ENCODE measurements at regions not wholly inside any gene's neighbourhood (a gene's known extent, or its start where the extent isn't known, plus 50 kb on each side); places are given as distances from the start of the nearest gene placed in this dataset.

DNA sequence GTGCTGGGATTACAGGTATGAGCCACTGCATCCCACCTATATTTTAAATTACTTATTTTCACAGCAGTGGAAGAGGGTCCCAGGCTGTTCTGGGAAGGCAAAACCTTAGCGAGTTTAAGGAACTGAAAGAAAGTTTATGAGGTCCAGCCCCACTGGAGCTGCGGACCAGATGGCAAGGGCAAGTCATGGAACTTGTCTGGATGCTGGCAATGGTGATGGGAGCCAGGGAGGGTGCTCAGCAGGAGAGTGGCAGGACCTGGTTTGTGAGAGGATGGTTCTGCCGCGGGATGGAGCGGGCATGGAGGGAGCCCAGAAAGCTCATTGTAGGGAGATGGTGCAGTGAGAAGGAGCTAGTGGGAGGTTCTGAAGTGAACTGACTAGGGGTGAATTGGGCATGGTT, 50.6 kb upstream of the SLC45A1 start:
- in situ Hi-C loops (cut with HindIII; ENCODE audit: low sequenced_read_pairs) = no loop called here

DNA sequence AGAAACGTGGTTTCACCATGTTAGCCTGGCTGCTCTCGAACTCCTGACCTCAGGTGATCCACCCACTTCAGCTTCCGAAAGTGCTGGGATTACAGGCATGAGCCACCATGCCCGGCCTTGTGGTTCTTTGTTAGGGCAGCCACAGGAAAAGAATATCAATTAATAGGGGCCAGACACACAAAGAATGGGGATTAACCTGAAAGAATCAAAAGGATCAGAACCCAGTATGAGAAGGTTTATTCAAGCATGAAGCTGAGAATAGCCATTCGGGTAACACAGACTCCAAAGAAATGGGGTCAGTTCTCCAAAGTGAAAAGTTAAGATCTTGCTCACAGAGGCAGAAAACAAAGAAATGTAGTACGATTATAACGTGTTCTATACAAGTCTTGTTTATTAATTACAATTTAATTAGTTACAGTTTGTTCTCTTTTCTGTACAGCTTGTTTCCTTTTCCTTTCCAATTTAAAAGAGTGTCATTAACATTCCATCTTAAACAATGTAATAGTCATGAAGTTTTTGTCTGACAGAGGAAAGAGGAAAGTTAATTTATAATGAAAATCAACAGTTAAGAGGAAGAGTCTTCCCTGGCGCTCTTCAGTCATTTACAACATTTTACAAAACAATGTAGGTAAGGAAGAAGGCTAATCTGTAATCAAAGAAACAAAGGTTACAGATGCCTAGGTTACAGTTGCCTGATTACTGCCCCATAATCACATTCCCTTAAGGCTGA, 51.3 kb upstream of the SLC45A1 start:
- in situ Hi-C loops (cut with HindIII; ENCODE audit: low sequenced_read_pairs) = no loop called here

DNA sequence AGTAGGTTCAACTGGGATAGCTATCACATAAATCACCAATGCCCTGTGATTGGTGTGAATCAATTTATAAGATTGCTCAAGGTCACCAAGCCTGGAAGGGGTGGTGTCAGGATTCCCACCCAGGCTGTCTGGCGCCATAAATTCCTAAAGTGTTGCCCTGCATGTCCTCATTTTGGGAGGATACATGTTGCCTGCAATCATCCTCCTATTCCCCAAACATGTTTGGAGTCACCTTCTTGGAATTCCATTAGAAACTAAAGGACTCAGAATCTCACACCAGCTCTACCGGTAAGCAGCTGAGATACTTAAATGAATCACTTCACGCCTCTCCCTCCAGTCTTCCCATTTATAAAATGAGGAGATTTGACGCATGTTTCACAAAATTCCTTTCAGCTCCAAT, 54.1 kb upstream of the SLC45A1 start:
- in situ Hi-C loops (cut with HindIII; ENCODE audit: low sequenced_read_pairs) = no loop called here

DNA sequence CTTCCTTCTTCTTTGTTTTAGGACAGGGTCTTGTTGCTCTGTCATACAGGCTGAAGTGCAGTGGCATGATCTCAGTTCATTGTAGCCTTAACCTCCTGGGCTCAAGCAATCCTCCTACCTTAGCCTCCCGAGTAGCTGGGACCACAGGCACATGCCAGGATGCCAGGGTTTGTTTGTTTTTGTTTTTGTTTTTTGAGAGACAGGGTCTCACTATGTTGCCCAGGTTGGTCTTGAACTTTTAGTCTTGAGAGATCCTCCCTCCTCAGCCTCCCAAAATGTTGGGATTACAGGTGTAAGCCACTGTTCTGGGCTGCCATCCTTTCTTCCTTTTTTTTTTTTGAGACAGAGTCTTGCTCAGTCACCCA, 56.5 kb upstream of the SLC45A1 start:
- in situ Hi-C loops (cut with HindIII; ENCODE audit: low sequenced_read_pairs) = no loop called here

DNA sequence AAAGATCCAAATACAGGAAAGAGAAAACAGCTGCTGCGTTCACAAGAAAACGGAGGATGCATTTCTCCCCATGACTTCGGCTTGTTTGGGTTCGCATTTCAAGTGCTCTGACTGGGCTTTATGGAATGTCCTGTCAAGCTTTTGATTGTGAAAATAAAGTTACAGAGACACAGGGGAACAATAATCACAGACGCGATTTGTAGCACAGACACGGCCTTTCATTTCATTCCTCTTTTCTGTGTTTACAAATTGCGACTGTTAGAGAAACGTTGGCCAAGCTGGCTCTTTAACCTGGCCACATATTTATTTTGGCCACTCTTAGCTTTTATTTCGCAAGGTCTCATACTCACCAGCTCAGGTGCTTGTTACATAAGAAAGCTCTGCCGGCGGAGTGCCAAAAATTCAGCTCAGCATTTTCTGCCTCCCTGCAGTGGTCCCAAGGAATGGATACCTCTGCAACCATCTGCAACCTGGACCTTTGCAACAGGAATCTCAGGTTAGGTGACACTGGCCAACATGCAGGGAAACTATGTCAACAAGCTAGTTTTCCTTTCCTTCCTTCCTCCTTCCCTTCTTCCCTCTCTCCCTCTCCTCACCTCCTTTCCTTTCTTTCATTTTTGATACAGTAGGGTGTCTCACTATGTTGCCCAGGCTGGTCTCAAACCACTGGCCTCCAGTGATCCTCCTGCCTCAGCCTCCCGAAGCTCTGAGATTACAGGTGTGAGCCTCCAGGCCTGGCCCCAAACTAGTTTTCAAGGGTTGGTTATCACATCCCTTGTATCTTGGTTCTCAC, 58.2 kb upstream of the SLC45A1 start:
- in situ Hi-C loops (cut with HindIII; ENCODE audit: low sequenced_read_pairs) = no loop called here

DNA sequence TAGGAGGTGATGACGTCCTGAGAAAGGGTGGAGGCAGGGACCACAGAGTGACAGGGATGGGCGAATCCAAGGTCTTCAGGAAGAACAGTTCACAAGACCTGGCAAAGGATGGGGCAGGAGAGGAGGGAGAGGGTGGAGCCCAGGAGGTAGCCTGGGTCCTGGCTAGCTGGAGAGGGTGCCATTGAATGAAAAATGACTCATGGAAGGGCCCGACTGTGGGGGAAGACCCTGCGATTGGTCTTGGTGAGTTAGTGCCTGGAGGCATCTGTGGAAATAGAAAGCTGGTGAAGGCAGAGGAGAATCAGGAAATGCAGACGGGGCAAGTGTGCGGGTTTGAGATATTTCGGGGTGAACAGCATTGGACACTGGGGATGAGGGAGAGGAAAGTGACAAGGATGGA, 60.3 kb upstream of the SLC45A1 start:
- in situ Hi-C loops (cut with HindIII; ENCODE audit: low sequenced_read_pairs) = no loop called here

DNA sequence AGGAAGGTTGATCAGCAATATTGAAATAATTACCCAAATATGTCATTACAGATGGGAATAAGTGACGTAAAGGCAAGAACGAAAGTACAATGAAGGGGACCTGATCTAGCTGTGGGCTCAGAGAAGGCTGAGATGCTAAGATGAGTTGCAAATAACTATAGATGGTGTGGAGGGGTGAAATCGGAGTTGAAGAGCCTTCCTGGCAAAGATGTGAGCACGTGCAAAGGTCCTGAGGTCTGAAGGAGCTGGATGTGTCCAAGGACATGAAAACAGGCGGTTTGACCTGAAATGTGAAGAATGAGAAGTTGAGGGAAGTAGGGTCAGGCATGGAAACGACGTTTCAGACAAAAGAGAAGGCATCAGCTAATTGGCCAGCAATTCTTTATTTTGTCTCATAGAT, 61.6 kb upstream of the SLC45A1 start:
- in situ Hi-C loops (cut with HindIII; ENCODE audit: low sequenced_read_pairs) = no loop called here

DNA sequence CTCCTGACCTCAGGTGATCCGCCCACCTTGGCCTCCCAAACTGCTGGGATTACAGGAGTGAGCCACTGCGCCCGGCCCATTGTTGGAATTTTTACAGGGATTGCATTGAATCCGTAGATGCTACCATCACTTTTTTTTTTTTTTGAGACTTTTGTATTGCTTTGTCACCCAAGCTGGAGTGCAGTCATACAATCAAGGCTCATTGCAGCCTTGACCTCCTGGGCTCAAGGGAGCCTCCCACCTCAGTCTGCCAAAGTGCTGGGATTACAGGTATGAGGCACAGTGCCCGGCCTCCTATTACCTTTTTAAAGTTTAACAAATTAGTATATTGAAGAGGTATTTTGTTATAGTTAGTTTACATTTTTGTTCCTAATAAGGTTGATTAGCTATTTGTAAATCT, 62.2 kb upstream of the SLC45A1 start:
- in situ Hi-C loops (cut with HindIII; ENCODE audit: low sequenced_read_pairs) = no loop called here

DNA sequence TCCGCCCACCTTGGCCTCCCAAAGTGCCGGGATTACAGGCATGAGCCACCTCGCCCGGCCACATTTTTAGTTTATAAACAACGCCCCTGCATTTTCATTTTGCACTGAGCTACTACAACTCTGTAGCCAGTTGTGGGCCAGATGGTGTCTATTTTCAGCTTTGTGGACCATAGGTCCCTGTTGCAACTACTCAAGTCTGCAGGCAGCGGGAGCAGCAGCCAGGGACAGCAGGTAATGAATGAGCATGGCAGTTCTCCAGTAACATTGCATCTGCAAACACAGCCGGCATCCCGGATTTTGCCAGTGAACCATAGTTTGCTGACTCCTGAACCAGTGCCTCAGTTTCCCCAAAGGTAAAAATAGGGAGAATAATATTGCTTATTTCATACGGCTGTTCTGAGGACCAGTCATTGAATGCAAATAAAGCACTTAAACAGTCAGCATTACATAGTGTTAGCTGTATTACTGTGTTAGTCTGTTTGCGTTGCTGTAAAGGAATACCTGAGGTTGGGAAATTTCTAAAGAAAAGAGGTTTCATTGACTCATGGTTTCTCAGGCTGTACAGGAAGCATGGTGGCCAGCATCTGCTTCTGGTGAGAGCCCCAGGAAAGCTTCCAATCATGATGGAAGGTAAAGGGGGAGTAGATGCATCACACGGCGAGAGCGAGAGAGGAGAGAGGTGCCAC, 65.5 kb upstream of the SLC45A1 start:
- in situ Hi-C loops (cut with HindIII; ENCODE audit: low sequenced_read_pairs) = no loop called here

DNA sequence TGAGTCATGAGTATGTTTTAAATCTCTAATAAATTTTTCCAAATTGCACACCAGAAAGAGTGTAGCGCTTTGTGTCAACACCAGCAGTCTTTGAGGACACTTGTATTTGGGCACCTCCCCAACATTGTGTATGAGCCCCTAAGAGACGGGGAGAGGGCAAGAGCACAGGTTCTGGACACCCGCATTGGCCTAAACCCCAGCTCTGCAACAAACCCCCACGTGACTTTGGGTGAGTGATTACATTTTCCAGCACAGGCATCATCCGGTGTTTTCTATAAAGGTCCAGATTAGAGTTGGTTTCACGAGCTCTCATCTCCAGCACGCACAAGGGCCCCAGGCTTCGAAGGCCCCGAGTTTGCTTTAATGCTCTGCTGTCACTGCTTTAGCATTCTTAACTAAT, 66.3 kb upstream of the SLC45A1 start:
- in situ Hi-C loops (cut with HindIII; ENCODE audit: low sequenced_read_pairs) = no loop called here

DNA sequence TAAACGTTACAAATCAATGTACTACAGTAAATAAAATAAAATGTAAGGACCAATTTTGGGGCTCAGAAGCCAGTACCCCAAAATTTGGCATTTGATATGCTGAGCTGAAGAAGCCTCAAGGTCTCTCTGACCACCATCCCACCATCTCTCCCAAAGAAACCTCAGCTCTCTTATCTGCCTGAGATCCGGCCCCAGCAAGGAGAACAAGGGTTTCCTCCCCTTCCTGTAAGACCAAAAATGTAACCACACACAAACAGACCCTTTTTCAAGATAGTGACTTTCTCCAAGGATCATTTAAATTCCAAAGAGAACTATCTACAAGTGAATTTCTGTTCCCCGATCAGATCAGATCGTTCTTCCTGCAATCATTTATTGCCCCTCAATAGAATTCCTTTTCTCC, 68.1 kb upstream of the SLC45A1 start:
- in situ Hi-C loops (cut with HindIII; ENCODE audit: low sequenced_read_pairs) = no loop called here

DNA sequence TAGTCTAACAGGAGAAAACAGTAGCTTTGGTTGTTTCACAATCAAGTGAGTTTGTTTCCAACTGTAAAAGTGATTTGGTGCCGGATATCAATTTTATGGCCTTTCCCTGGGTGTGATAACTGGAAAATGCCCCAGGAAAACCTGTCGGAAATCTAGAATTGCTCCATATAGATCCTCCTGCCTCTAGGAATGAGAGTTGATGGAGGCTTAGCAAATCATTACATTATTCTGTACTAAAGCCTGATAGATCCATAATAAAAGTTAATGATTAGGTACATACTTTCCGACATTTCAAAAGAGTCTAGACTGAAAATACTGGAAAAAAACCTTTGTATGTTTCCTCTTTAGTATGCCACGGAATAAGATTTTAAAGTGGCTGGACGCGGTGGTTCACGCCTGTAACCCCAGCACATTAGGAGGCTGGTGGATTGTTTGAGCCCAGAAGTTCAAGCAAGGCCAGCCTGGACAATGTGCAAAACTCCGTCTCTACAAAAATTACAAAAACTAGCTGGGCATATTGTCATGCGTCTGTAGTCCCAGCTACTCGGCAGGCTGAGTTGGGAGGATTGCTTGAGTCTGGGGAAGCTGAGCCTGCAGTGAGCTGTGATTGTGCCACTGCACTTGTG, 70.0 kb upstream of the SLC45A1 start:
- in situ Hi-C loops (cut with HindIII; ENCODE audit: low sequenced_read_pairs) = no loop called here

DNA sequence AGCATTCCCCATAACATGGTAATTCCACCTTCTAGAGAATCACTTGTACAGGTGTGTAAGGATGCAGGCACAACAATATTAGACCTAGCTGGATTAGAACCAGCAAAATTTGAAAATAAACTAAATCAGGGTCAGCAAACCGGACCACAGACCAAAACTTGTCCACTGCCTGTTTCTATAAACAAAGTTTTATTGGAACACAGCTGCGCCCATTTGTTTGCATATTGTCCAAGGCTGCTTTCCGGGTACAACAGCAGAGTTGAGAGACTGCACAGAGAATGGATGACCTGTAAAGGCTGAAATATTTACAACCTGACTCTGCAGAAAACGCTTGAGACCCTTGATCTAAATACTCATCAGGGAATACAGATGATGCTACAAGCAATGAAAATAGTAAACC, 73.6 kb upstream of the SLC45A1 start:
- in situ Hi-C loops (cut with HindIII; ENCODE audit: low sequenced_read_pairs) = no loop called here

DNA sequence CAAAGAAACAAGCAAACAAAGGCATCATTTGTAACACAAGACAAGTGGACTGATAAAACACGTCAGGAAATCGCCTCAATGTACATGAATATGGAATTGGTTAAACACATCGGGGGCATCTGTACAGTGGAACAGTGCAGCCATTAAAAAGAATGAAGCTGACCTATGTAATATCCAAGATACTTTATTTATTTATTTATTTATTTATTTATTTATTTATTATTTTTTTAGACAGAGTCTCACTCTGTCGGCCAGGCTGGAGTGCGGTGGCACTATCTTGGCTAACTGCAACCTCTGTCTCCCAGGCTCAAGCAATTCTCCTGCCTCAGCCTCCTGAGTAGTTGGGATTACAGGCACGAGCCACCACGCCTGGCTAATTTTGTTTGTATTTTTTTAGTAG, 75.4 kb upstream of the SLC45A1 start:
- in situ Hi-C loops (cut with HindIII; ENCODE audit: low sequenced_read_pairs) = no loop called here

DNA sequence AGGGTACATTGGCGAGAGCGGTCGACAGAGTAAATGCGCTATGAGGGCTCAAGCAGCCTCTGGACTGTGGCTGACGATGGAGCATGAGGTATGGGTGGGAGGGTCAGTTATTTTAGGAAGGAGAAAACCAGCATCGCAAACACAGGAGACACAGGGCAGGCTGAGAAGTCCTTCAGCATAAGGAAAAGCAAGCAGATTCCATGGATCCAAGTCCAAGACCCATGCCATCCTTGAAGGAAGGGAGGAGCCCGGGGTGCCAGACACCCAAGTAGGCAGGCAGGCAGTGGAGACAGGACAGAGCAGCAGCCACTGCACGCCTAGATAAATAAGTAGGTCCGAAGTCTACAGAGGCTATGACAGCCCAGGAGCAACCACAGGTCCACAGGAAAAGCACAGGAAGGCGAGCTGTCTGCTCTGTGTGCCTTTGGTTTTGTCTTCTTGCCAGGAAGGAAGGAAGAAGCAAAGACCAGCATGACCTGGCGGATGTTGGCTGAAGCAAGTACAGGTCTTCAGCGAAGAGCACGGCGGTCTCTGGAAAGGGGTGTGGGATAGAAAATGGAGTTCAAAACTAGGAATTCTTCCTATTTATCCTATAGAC, 76.4 kb upstream of the SLC45A1 start:
- in situ Hi-C loops (cut with HindIII; ENCODE audit: low sequenced_read_pairs) = no loop called here

DNA sequence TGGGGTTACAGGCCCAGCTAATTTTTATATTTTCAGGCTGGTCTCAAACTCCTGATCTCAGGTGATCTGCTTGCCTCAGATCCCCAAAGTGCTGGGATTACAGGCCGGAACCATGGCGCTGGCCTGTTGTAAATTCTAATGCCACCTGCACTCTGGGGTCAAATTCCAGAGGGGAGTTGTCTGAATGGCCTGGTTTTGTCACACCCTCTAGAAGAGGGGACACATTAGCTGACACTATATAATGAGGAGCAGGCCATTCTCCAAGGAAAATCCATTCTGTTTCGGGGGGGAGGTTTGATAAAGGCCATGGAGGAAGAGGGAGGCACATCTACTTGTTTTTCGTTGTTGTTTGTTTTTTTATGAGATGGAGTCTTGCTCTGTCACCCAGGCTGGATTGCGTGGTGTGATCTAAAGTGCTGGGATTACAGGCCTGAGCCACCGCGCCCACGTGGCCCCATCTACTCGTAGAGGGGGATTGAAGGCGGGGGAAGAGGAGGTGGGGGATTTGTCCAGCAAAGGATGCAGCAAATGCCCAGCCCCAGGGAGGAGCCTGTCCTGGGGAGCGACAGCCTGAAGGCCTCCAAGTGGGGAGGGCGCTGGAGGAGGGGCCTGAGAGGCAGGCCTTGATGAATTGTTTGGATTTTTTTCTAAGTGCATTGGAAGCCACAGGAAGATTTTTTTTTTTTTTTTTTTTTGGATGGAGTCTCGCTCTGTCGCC, 78.4 kb upstream of the SLC45A1 start:
- in situ Hi-C loops (cut with HindIII; ENCODE audit: low sequenced_read_pairs) = no loop called here

DNA sequence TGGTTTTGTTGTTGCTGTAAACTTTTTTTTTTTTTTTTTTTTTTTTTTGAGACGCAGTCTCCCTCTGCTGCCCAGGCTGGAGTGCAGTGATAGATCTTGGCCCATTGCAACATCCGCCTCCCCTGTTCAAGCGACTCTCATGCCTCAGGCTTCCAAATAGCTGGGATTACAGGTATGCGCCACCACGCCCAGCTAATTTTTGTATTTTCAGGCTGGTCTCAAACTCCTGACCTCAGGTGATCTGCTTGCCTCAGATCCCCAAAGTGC, 78.9 kb upstream of the SLC45A1 start:
- in situ Hi-C loops (cut with HindIII; ENCODE audit: low sequenced_read_pairs) = no loop called here

DNA sequence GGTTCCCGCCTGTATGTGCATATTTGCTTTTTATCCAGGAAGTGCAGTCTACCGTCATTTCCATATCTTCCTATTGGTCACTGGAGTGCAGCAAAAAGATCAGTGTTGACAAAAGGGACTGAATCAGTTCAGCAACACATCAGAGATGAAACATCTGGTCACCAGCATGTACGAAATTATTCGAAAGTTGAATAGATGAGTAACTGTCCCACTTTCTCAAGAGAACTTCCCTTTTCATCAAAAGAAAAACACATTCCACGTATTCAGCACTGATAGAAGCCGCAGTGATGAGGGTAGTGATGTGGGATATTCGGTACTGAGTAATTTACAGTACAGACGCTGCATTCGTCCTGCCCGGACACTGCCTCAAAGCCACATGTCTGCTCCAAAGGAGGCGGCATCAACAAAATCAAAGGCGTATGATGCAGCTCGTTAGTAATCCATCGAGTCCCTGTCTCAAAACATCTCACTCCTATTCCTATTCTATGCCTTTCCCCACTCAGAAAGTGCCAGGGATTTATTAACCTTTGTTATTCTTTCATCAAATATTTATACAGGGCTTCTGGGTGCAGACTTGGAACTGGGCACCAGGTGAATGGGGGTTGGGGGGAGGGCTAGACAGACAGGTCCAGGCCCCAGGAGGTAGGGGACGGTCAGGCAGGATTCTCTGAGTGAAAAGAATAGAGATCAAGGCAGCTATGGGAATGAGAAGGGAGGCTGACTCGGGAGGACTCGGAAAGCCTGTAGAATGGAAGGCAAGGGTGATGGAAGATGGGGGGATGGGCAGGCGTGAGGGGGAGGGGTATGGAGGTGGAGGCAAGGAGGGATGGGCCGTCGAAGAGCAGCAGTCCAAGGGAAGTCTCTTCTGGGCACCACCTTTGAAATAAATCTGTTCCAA, 79.5 kb upstream of the SLC45A1 start:
- in situ Hi-C loops (cut with HindIII; ENCODE audit: low sequenced_read_pairs) = no loop called here

DNA sequence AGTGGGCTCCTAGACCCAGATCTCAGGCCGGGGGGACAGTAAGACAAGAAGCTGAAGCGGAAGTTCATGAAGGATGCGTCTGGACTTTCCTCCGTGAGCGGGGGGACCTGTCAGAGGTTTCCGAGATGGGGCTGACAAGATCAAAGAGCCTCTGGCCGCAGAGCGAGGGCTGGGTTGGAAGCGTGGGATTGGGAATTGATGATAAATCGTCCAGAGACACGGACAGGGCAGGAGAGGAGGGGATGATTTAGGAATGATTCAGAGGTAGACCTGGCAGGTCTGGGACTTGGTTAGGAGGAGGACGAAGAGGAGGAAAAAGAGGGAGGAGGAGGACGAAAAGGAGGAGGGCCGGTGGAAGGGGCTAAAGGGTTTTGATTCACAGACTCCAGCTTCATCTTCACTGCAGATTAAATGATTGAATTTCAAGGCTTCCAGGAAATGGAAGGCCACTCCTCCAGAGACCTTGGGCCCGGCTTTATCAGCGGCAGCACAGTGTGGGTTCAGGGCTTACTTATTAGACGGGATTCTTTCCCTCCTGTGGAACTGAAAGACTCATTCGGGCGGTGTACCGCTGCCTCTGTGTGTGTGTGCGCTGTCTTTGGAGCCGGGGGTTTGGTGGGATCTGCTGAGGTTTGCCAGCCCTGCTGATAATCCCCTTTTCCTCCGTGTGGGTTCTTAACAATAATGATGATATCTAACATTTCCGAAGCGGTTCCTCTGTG, 85.7 kb upstream of the SLC45A1 start:
- in situ Hi-C loops (cut with HindIII; ENCODE audit: low sequenced_read_pairs) = no loop called here
